OCI-LY3 (cell line): ENCODE measurements at regions not wholly inside any gene's neighbourhood (a gene's known extent, or its start where the extent isn't known, plus 50 kb on each side); places are given as distances from the start of the nearest gene placed in this dataset.

Experiments used
- CTCF ChIP-seq: fragments of 200-600, 300-600 bp; sonication (generic); IDR thresholded peaks from 2 replicates; pipeline ENCODE4 v1.5.1; 2014; ENCODE audit warnings: antibody characterized with exemption, low read length, low read depth
- EZH2phosphoT487 ChIP-seq: fragments of 200-600 bp; shearing (Covaris generic); IDR thresholded peaks from 2 replicates; pipeline ENCODE4 v1.6.1; 2018; ENCODE audit warnings: antibody characterized with exemption, mixed run types, low read depth

- TF ChIP-seq CTCF (no peak), EZH2phosphoT487 (no peak)
Measured at GRCh38 chr5:87188391-87188790, 79.3 kb upstream of the RASA1 start.
